ENCODE measurements at regions not wholly inside any gene's neighbourhood (a gene's known extent, or its start where the extent isn't known, plus 50 kb on each side); places are given as distances from the start of the nearest gene placed in this dataset.

DNA sequence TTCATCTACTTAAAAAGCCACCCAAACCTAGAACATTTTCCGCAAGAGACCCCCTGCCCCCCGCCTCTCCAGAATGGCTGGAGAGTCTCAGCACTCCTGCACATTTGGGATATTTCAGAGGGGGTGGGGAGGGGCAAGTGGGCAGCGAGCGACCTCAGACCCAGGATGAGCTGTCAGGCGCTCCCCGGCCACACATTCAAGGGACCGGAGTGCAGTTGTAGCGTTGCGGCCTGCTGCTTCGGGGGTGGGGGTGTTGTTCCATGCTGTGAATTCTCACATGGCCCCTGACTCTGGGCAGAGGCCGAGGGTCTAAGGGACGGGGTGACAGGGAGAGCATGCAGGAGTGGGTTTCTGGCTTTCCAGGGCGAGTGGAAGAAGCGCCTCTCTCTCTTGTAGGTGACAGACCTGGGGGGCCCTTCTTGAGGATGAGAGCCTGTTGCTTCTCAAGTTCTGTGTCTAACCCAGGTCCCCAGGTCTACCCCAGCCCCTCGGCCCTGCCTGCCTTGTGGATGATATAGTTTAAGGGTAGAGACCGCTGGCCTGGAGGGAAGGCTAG is 231.2 kb downstream of the SEC14L1 start:
- Histone ChIP-seq H3K9me3 (ENCODE audit: control insufficient read depth, low read length) (no peaks in the 10 kb centered on the region), H3K9ac (ENCODE audit: low read length) (peak overlapping the region; percentile 57), H3K36me3 (ENCODE audit: control insufficient read depth, insufficient read depth, low read length) (no peaks in the 10 kb centered on the region), H3K4me1 (ENCODE audit: control insufficient read depth, insufficient read depth, low read length) (peaks cover 67% of the 10 kb centered on the region), H3K4me3 (ENCODE audit: low read length) (no peak overlapping the region), H3K27me3 (ENCODE audit: control insufficient read depth, insufficient read depth, low read length) (no peaks in the 10 kb centered on the region)

DNA sequence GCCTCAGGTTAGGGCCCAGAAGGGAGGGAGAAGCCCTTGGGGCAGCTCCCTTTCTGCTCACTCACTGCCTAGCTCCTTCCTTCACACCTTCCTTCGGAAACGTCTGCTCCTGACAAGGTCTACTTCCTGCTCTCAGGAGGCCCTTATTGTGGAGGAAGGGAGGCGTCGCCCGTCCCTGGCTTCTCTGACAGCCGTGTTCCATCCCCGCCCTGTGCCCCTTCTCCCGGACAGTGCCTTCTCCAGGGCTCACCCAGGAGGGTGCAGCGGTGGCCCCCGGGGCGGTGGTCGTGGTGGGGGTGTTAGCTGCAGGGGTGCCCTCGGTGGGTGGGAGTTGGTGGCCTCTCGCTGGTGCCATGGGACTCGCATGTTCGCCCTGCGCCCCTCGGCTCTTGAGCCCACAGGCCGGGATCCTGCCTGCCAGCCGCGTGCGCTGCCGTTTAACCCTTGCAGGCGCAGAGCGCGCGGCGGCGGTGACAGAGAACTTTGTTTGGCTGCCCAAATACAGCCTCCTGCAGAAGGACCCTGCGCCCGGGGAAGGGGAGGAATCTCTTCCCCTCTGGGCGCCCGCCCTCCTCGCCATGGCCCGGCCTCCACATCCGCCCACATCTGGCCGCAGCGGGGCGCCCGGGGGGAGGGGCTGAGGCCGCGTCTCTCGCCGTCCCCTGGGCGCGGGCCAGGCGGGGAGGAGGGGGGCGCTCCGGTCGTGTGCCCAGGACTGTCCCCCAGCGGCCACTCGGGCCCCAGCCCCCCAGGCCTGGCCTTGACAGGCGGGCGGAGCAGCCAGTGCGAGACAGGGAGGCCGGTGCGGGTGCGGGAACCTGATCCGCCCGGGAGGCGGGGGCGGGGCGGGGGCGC is 231.9 kb downstream of the SEC14L1 start:
- Histone ChIP-seq H3K4me3 (ENCODE audit: low read length) (peak overlapping the region; percentile 28), H3K4me1 (ENCODE audit: control insufficient read depth, insufficient read depth, low read length) (peaks cover 71% of the 10 kb centered on the region), H3K9ac (ENCODE audit: low read length) (peak overlapping the region; percentile 57)

DNA sequence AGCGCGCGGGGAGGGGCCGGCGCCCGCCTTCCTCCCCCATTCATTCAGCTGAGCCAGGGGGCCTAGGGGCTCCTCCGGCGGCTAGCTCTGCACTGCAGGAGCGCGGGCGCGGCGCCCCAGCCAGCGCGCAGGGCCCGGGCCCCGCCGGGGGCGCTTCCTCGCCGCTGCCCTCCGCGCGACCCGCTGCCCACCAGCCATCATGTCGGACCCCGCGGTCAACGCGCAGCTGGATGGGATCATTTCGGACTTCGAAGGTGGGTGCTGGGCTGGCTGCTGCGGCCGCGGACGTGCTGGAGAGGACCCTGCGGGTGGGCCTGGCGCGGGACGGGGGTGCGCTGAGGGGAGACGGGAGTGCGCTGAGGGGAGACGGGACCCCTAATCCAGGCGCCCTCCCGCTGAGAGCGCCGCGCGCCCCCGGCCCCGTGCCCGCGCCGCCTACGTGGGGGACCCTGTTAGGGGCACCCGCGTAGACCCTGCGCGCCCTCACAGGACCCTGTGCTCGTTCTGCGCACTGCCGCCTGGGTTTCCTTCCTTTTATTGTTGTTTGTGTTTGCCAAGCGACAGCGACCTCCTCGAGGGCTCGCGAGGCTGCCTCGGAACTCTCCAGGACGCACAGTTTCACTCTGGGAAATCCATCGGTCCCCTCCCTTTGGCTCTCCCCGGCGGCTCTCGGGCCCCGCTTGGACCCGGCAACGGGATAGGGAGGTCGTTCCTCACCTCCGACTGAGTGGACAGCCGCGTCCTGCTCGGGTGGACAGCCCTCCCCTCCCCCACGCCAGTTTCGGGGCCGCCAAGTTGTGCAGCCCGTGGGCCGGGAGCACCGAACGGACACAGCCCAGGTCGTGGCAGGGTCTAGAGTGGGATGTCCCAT is 232.8 kb downstream of the SEC14L1 start:
- H3K9me3 ChIP-seq (ENCODE audit: control insufficient read depth, low read length) = no peaks in the 10 kb centered on the region
- no peaks in the 10 kb centered on the region for H3K36me3 ChIP-seq (ENCODE audit: control insufficient read depth, insufficient read depth, low read length)
- H3K9ac ChIP-seq (ENCODE audit: low read length) = peak overlapping the region; percentile 69
- peaks cover 79% of the 10 kb centered on the region for H3K4me1 ChIP-seq (ENCODE audit: control insufficient read depth, insufficient read depth, low read length)
- peak overlapping the region; percentile 67 for H3K4me3 ChIP-seq (ENCODE audit: low read length)
- H3K27me3 ChIP-seq (ENCODE audit: control insufficient read depth, insufficient read depth, low read length) = no peaks in the 10 kb centered on the region

More for the DNA sequence above, 231.9 kb downstream of the SEC14L1 start:
- H3K27me3 ChIP-seq (ENCODE audit: control insufficient read depth, insufficient read depth, low read length) = no peaks in the 10 kb centered on the region
- H3K36me3 ChIP-seq (ENCODE audit: control insufficient read depth, insufficient read depth, low read length) = no peaks in the 10 kb centered on the region
- H3K9me3 ChIP-seq (ENCODE audit: control insufficient read depth, low read length) = no peaks in the 10 kb centered on the region

DNA sequence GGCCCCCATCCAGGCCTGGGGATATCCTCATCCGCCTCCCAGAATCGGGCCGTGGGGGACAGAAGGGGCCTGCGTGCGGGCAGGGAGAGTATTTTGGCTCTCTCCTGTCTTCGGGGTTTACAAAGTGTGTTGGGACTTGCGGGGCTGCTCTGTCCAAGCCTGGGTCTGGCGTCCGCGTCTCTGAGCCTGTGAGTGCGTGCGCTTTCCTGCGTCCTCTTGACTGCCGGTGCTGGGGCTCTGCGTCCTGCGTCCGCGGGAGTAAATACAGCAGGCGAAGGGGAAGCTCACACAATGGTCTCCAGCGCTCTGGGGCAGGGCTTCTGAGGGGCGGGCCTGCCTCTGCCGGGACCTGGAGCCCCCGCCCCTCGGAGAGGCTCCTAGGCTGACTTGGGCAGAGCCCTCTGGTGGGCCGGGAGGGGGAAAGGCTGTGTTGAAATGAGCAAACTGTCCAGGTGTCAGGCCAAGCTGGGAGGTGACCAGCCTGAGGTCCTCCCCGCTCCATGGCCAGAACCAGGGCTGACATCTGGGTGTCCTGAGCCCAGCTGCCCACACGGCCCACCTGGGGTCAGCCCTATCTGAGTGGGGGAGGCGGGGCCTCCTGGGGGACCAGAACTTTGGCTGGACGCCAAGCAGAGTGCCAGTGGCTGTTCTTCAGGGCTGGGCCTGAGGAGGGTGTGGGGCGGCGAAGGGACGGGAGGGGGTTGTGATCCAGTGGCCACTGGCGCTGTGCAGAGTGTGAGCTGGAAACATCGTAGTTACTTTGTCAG is 233.6 kb downstream of the SEC14L1 start:
- H3K9ac ChIP-seq (ENCODE audit: low read length) = peak overlapping the region; percentile 69
- peak overlapping the region; percentile 67 for H3K4me3 ChIP-seq (ENCODE audit: low read length)
- H3K36me3 ChIP-seq (ENCODE audit: control insufficient read depth, insufficient read depth, low read length) = no peaks in the 10 kb centered on the region
- peaks cover 86% of the 10 kb centered on the region for H3K4me1 ChIP-seq (ENCODE audit: control insufficient read depth, insufficient read depth, low read length)
- H3K9me3 ChIP-seq (ENCODE audit: control insufficient read depth, low read length) = no peaks in the 10 kb centered on the region
- no peaks in the 10 kb centered on the region for H3K27me3 ChIP-seq (ENCODE audit: control insufficient read depth, insufficient read depth, low read length)

DNA sequence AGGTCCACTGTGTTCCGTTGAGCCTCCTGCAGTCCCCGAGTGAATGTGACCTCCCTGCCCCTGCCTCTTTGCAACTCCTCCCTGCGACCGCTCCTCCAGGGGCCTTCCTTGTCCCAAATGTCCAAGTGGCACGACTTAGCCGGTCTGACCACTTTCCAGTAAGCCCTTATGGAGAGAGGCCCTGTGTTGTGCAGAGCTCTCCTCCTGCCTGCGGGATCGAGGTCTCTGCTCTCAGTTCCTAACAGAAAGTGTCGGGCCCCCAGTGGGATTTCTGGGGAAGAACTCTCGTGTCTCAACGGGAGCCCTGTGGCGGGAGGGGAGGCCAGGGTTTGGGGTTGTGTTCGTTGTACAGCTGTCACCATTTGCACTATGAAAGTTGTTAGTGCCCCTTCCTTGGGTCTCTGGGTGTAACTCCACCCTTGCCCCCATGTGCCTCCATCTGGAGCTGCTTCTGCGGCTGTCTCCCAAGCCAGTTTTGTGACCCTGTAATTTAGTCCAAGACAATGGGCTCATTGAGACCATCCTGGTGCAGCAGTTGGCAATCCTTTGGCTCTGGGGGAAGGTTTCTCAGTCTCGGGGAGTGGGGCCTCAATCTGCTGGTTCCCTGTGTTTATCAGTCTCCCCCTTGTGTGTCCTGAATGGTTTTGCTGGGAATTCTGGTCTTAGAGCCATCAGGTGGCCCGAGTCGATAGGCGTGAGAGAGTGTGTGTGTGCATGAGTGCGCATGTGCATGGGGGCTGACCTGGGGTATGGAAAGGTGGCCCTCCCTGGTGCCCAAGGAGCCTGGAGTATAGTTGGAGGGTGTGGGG is 234.5 kb downstream of the SEC14L1 start:
- no peaks in the 10 kb centered on the region for H3K9me3 ChIP-seq (ENCODE audit: control insufficient read depth, low read length)
- no peaks in the 10 kb centered on the region for H3K27me3 ChIP-seq (ENCODE audit: control insufficient read depth, insufficient read depth, low read length)
- H3K9ac ChIP-seq (ENCODE audit: low read length) = peak overlapping the region; percentile 3
- no peak overlapping the region for H3K4me3 ChIP-seq (ENCODE audit: low read length)
- peaks cover 84% of the 10 kb centered on the region for H3K4me1 ChIP-seq (ENCODE audit: control insufficient read depth, insufficient read depth, low read length)
- H3K36me3 ChIP-seq (ENCODE audit: control insufficient read depth, insufficient read depth, low read length) = no peaks in the 10 kb centered on the region

DNA sequence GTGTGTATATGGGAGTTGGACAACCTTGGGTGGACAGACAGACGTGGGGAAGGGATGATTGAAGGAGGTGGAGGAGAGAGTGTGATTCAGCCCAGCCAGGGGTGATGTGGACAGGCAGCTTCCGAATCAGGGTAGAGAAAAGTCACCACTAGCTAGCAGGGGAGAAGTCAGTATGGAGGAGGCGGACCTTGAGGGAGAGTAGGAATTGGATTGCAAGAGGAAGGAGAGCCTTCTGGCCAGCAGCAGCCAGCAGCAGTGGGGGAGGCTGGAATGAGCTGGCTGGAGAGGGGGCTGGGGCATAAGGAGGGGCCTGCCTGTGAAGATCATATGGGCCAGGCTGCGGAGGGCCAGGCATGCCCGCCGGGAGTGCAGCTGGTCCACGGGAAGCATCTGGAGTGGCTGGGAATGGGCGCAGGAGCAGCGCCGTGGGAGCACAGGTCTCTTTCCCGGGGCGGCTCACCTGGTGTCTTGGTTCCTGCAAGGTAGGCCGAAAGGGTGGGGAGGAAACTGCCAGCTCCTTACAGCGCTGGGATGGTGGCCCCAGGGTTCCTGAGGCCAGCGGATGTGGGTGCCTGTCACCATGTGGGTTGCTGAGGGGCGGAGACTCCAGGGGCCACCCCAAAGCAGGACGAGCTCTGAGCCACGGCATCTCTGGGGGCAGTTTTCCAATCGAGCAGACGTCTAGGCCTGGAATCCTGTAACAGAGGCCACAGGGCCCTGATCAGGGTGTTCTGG is 235.3 kb downstream of the SEC14L1 start:
- H3K9me3 ChIP-seq (ENCODE audit: control insufficient read depth, low read length) = no peaks in the 10 kb centered on the region
- no peak overlapping the region for H3K4me3 ChIP-seq (ENCODE audit: low read length)
- H3K36me3 ChIP-seq (ENCODE audit: control insufficient read depth, insufficient read depth, low read length) = no peaks in the 10 kb centered on the region
- H3K9ac ChIP-seq (ENCODE audit: low read length) = peak overlapping the region; percentile 3
- H3K4me1 ChIP-seq (ENCODE audit: control insufficient read depth, insufficient read depth, low read length) = peaks cover 76% of the 10 kb centered on the region
- no peaks in the 10 kb centered on the region for H3K27me3 ChIP-seq (ENCODE audit: control insufficient read depth, insufficient read depth, low read length)

DNA sequence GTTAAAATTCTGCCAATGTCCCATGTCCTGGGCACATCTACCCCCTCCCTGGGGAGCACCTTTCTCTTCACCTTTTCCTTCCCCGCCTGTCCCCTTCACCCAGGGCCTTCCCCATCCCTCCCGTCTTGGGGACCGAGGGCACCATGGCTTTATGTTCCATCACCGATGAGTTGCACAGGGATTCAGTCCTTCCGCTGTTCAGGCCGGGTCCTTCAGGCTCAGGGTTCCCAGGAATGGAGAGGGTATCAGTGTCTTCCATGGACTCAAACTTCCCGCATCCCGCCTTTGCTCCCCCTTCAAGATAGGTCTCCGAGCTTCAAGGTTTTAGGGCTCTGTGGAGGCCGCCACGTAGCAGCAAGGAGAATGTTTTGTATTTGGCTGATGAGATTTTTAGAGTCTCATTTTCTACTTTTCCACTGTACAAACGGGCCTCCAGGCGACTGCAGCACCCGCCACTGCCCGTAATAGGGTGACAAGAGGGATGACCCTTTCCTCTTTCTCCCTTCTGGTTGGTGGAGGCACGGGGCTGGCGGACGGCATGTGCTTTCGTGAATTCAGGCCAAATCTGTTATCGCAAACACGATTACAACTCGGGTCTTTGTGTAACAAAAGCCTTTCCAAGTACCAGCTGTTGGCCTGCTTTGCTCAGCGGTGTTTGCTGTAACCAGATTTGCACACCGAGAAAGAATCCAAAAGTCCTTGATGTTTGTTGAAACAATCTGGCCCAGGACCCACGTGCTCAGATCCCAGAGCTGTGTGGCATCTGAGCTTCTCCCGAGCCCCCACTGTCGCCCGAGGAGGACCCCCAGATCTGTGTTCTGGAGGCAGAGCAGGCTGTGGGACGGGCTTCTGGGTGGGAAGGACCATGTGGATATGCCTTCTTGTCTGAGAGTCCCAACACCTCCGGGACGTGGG is 236.3 kb downstream of the SEC14L1 start:
- Histone ChIP-seq H3K27me3 (ENCODE audit: control insufficient read depth, insufficient read depth, low read length) (no peaks in the 10 kb centered on the region), H3K9me3 (ENCODE audit: control insufficient read depth, low read length) (no peaks in the 10 kb centered on the region), H3K4me1 (ENCODE audit: control insufficient read depth, insufficient read depth, low read length) (peaks cover 66% of the 10 kb centered on the region), H3K36me3 (ENCODE audit: control insufficient read depth, insufficient read depth, low read length) (no peaks in the 10 kb centered on the region), H3K9ac (ENCODE audit: low read length) (peak overlapping the region; percentile 28), H3K4me3 (ENCODE audit: low read length) (no peak overlapping the region)

DNA sequence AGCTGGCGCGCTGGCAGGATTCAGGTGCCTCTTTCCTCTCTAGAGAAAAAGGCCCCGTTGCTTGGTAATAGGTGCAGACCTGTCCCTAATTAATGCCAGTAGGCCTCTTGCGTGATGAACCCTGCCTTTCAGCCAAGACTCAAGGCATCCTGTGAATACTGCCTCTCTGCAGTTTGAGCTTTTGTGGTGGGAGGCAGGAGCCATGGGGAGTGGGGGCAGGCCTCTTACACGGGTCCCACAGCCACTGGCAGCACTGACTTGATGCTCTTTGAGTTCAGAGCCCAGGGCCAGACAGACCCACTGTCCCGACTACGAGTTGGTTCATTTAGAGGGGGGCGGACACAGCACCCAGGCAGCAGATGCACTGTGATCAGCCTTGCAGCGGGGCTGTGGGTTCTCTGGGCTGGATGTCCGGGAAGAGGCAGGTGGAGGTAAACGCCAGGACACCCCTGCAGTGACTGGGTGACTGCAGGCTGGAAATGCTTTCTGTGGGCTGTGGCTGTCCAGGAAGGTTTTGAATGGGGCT is 237.0 kb downstream of the SEC14L1 start:
- Histone ChIP-seq H3K9me3 (ENCODE audit: control insufficient read depth, low read length) (no peaks in the 10 kb centered on the region), H3K9ac (ENCODE audit: low read length) (no peak overlapping the region), H3K27me3 (ENCODE audit: control insufficient read depth, insufficient read depth, low read length) (no peaks in the 10 kb centered on the region), H3K36me3 (ENCODE audit: control insufficient read depth, insufficient read depth, low read length) (no peaks in the 10 kb centered on the region), H3K4me3 (ENCODE audit: low read length) (no peak overlapping the region), H3K4me1 (ENCODE audit: control insufficient read depth, insufficient read depth, low read length) (peaks cover 65% of the 10 kb centered on the region)

DNA sequence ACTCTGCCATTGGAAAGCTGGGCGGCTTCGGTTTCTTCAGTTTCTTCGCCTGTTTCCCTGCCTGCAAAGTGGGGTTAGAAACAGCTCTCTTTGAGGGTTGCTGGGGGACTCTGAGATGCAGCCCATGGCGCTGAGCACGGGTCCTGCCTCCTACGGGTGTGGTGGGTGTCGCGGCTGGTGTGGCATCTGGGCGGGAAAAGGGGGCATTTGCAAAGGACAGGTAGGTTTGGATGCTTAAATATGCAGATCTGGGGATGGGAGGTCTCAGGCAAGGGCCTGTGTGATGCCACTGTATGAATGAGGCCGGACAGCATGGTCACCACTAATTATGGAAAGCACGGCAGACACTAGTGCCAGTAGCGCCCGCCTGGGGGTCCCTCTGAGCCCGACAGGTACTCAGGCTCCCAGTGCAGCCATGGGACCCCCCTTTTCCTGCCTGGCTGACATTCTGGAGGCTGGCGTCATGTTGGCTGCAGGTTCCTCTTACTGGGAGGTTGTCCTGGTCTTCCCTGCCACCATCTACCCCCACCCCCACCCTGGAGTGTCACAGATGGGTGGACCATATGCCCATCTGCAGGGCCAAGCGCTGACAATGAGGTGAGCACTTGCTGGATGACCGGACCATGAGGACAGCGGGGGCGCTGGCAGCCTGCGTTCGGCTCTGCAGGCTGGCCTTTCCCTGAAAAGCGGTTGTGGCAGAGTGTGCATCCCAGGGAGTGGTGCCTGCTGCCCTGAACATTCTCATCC is 237.7 kb downstream of the SEC14L1 start:
- Histone ChIP-seq H3K27me3 (ENCODE audit: control insufficient read depth, insufficient read depth, low read length) (no peaks in the 10 kb centered on the region), H3K4me1 (ENCODE audit: control insufficient read depth, insufficient read depth, low read length) (peaks cover 72% of the 10 kb centered on the region), H3K9me3 (ENCODE audit: control insufficient read depth, low read length) (no peaks in the 10 kb centered on the region), H3K9ac (ENCODE audit: low read length) (no peak overlapping the region), H3K4me3 (ENCODE audit: low read length) (no peak overlapping the region), H3K36me3 (ENCODE audit: control insufficient read depth, insufficient read depth, low read length) (no peaks in the 10 kb centered on the region)
